Sigmoid colon (tissue), 6 donors: ENCODE measurements at regions not wholly inside any gene's neighbourhood (a gene's known extent, or its start where the extent isn't known, plus 50 kb on each side); places are given as distances from the start of the nearest gene placed in this dataset.

Experiments
- DNase-seq: peaks from one replicate; pipeline ENCODE4 v3.0.0-alpha.2; 2019
- H3K27ac ChIP-seq, 4 donors: fragments of 200-600 bp; sonication (generic); one replicate each; pipeline ENCODE4 v1.5.1; 2016 to 2019; ENCODE audit warnings: mild to moderate bottlenecking in 1 of 4
- H3K27me3 ChIP-seq, 3 donors: fragments of 200-600 bp; sonication (generic); one replicate each; pipeline ENCODE4 v1.5.1; 2019; ENCODE audit warnings: mild to moderate bottlenecking in 1 of 3
- H3K36me3 ChIP-seq, 4 donors: fragments of 200-600 bp; sonication (generic); one replicate each; pipeline ENCODE4 v1.5.1; 2016 to 2019
- H3K4me1 ChIP-seq, 4 donors: fragments of 200-600 bp; sonication (generic); one replicate each; pipeline ENCODE4 v1.5.1; 2017 to 2019
- H3K4me3 ChIP-seq, 4 donors: fragments of 200-600 bp; sonication (generic); one replicate each; pipeline ENCODE4 v1.5.1; 2017 to 2019; ENCODE audit warnings: mild to moderate bottlenecking in 2 of 4, moderate library complexity in 1 of 4
- H3K9me3 ChIP-seq, 4 donors: fragments of 200-600 bp in 3 of 4; sonication (generic) in 3 of 4; one replicate each; pipeline versions ENCODE4 v1.5.1 to v1.6.1; 2013 to 2019
- EP300 ChIP-seq, 4 donors: sonication (generic); formaldehyde crosslinking; IDR thresholded peaks; one replicate each; pipeline ENCODE4 v1.6.1; 2017; ENCODE audit warnings: antibody characterized with exemption in 4 of 4
- POLR2A ChIP-seq, 2 donors: fragments of 450-650 bp; IDR thresholded peaks; one replicate each; pipeline ENCODE4 v1.6.1; 2016; ENCODE audit warnings: antibody characterized with exemption in 2 of 2, mild to moderate bottlenecking in 2 of 2, moderate library complexity in 2 of 2
- POLR2AphosphoS5 ChIP-seq, 4 donors: sonication (generic); formaldehyde crosslinking; IDR thresholded peaks; one replicate each; pipeline ENCODE4 v1.6.1; 2017; ENCODE audit warnings: antibody characterized with exemption in 4 of 4
- WGBS, 2 donors: extraction: QIAGEN DNeasy Blood & Tissue Kit; methylation state at CpG; one replicate each; pipeline ENCODE4 v1.1.7; 2013; 5-methylcytosine and 5-hydroxymethylcytosine counted together
- intact Hi-C: fragments of 100-400 bp; cut with DNase I; formaldehyde crosslinking; loops from one replicate; pipeline ENCODE4 v1.15.1; 2023
- TF ChIP-seq, protein P1 (sequence below), 4 experiments: fragments of 450-650 bp in 3 of 4; fragments of 200-600 bp in 1 of 4; IDR thresholded peaks; one replicate each; pipeline ENCODE4 v1.5.1; 2016 to 2019; ENCODE audit warnings: antibody characterized with exemption in 4 of 4, mild to moderate bottlenecking in 3 of 4, moderate library complexity in 2 of 4
- donor health status: healthy with polysubstance abuse.
- donor health status: healthy.

- Histone ChIP-seq H3K4me1 (no peaks in the 10 kb centered on the region), H3K27ac (no peak overlapping the region), H3K36me3 (no peaks in the 10 kb centered on the region), H3K27me3 (no peaks in the 10 kb centered on the region), H3K4me3 (no peak overlapping the region), H3K9me3 (no peaks in the 10 kb centered on the region)
- DNase-seq: no peak
- intact Hi-C loops: no loop called here
- TF ChIP-seq POLR2A (IDR thresholded peaks at IDR 0.05) (no peak), POLR2AphosphoS5 (IDR thresholded peaks at IDR 0.05) (no peak), EP300 (IDR thresholded peaks at IDR 0.05) (no peak)
- TF ChIP-seq, protein P1, sequence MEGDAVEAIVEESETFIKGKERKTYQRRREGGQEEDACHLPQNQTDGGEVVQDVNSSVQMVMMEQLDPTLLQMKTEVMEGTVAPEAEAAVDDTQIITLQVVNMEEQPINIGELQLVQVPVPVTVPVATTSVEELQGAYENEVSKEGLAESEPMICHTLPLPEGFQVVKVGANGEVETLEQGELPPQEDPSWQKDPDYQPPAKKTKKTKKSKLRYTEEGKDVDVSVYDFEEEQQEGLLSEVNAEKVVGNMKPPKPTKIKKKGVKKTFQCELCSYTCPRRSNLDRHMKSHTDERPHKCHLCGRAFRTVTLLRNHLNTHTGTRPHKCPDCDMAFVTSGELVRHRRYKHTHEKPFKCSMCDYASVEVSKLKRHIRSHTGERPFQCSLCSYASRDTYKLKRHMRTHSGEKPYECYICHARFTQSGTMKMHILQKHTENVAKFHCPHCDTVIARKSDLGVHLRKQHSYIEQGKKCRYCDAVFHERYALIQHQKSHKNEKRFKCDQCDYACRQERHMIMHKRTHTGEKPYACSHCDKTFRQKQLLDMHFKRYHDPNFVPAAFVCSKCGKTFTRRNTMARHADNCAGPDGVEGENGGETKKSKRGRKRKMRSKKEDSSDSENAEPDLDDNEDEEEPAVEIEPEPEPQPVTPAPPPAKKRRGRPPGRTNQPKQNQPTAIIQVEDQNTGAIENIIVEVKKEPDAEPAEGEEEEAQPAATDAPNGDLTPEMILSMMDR (IDR thresholded peaks at IDR 0.05): no peak
Measured at GRCh38 chr6:123747515-123747914, 56.1 kb upstream of the NKAIN2 start.

GRCh38 chr6:123745895-123746294 is 57.8 kb upstream of the NKAIN2 start:
- no peak for DNase-seq
- Histone ChIP-seq H3K27me3 (no peaks in the 10 kb centered on the region), H3K27ac (no peak overlapping the region), H3K36me3 (no peaks in the 10 kb centered on the region), H3K4me1 (no peaks in the 10 kb centered on the region), H3K4me3 (no peak overlapping the region), H3K9me3 (no peaks in the 10 kb centered on the region)
- WGBS, 2 donors: 85 to 87% methylated on average over 2 of the region's 2 CpGs
- TF ChIP-seq EP300 (IDR thresholded peaks at IDR 0.05) (no peak), POLR2A (IDR thresholded peaks at IDR 0.05) (no peak), POLR2AphosphoS5 (IDR thresholded peaks at IDR 0.05) (no peak)
- TF ChIP-seq, protein P1 (IDR thresholded peaks at IDR 0.05): no peak
- intact Hi-C loops: no loop called here

DNA sequence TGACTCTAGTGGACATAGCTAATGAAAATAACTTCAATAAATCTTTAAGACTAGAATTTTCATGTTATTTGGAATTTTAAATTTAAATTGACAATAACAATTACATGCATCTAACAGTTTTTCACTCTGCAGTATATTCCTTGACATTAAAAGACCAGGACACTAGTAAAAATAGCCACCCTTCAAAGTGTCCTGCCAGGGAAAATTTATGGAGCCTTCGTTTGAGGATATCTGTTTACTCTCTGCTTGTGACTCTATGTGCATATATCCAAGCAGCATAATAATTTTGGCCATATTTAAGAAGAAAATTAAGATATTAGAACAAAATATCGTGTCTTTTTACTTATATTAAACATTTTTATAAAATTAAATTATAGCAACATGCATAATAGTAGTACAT is 58.8 kb upstream of the NKAIN2 start:
- WGBS, 2 donors: 31 to 60% methylated on average over 2 of the region's 2 CpGs
- H3K27ac ChIP-seq: no peak overlapping the region
- DNase-seq: no peak
- no peaks in the 10 kb centered on the region for H3K9me3 ChIP-seq
- H3K4me1 ChIP-seq: no peaks in the 10 kb centered on the region
- H3K27me3 ChIP-seq: no peaks in the 10 kb centered on the region
- intact Hi-C loops: no loop called here
- H3K4me3 ChIP-seq: no peak overlapping the region
- TF ChIP-seq POLR2AphosphoS5 (IDR thresholded peaks at IDR 0.05) (no peak), POLR2A (IDR thresholded peaks at IDR 0.05) (no peak), EP300 (IDR thresholded peaks at IDR 0.05) (no peak)
- TF ChIP-seq, protein P1 (IDR thresholded peaks at IDR 0.05): no peak
- H3K36me3 ChIP-seq: no peaks in the 10 kb centered on the region

DNA sequence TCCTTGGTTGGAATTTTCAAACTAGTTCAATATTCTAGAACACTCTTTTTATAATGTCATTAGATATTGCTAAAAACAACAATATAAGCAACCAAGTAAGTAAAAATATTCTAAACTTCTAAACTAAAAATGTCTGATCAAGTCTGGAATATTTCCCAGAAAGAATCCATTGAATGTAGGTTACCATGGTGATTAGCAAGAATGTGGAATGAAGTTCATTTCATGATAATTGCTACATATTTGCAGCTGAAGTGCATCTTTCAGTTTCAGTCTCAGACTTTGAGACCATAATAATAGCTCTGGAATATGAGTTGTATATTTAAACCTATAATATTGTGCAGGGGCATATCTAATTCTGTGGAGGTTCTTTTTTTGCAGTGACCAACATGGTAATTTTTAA is 61.0 kb upstream of the NKAIN2 start:
- no peaks in the 10 kb centered on the region for H3K4me1 ChIP-seq
- intact Hi-C loops: no loop called here

DNA sequence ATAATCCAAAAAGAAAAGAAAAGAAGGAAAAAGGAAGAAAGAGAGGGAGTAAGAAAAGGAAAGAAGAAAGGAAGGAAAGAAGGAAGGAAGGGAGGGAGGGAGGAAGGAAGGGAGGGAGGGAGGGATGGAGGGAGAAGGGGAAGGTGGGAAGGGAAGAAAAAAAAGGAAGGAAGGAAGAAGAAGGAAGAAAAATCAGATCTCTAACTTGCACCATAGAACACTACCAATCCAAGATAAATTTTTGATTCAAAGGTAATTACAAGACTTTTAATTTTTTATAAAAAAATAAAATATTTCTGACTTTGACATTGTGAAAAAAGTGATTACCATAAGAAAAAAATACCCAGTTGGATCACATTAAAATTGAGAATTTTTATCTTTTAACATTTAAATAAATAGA is 70.5 kb upstream of the NKAIN2 start:
- no peak for DNase-seq
- Histone ChIP-seq H3K27me3 (no peaks in the 10 kb centered on the region), H3K36me3 (no peaks in the 10 kb centered on the region), H3K4me3 (no peak overlapping the region), H3K9me3 (no peaks in the 10 kb centered on the region), H3K4me1 (no peaks in the 10 kb centered on the region), H3K27ac (no peak overlapping the region)
- TF ChIP-seq POLR2A (IDR thresholded peaks at IDR 0.05): no peak
- no peak for TF ChIP-seq EP300 (IDR thresholded peaks at IDR 0.05)
- no peak for TF ChIP-seq POLR2AphosphoS5 (IDR thresholded peaks at IDR 0.05)
- TF ChIP-seq, protein P1 (IDR thresholded peaks at IDR 0.05): no peak
- intact Hi-C loops: no loop called here

More for the DNA sequence above, 61.0 kb upstream of the NKAIN2 start:
- no peak for DNase-seq
- Histone ChIP-seq H3K36me3 (no peaks in the 10 kb centered on the region), H3K9me3 (no peaks in the 10 kb centered on the region), H3K27me3 (no peaks in the 10 kb centered on the region), H3K4me3 (no peak overlapping the region), H3K27ac (no peak overlapping the region)
- TF ChIP-seq, protein P1 (IDR thresholded peaks at IDR 0.05): no peak
- TF ChIP-seq POLR2A (IDR thresholded peaks at IDR 0.05): no peak
- no peak for TF ChIP-seq EP300 (IDR thresholded peaks at IDR 0.05)
- TF ChIP-seq POLR2AphosphoS5 (IDR thresholded peaks at IDR 0.05): no peak
